CD4-positive, alpha-beta T cell treated with Interleukin-17A for 4 hours (primary cell): ENCODE measurements at regions not wholly inside any gene's neighbourhood (a gene's known extent, or its start where the extent isn't known, plus 50 kb on each side); places are given as distances from the start of the nearest gene placed in this dataset.
"Not testable (repeated sequence)": the region's sequence is repeated elsewhere in the genome, so short reads cannot be mapped to it uniquely, and the experiment has no call there.

Experiments used
- DNase-seq: peaks from one replicate; pipeline ENCODE4 v3.0.0-alpha.2; 2020; ENCODE audit warnings: mixed read lengths

- DNase-seq = no peak
Observed at GRCh38 chr10:30560326-30560725, 69.2 kb downstream of the LYZL2 start.

- no peak for DNase-seq
Observed at GRCh38 chr10:30559180-30559579, 70.4 kb downstream of the LYZL2 start.

- no peak for DNase-seq
Observed at GRCh38 chr10:30558411-30558810, 71.1 kb downstream of the LYZL2 start.

- no peak for DNase-seq
Observed at GRCh38 chr10:30557884-30558283, 71.7 kb downstream of the LYZL2 start.

- DNase-seq = no peak
Observed at GRCh38 chr10:30556189-30556588, 73.4 kb downstream of the LYZL2 start.

GRCh38 chr10:30555465-30555864 is 74.1 kb downstream of the LYZL2 start:
- no peak for DNase-seq

GRCh38 chr10:30554440-30554825 is 75.1 kb downstream of the LYZL2 start:
- DNase-seq = no peak

GRCh38 chr10:30553626-30554439 is 75.7 kb downstream of the LYZL2 start:
- no peak for DNase-seq

GRCh38 chr10:30553018-30553625 is 76.4 kb downstream of the LYZL2 start:
- DNase-seq = no peak

GRCh38 chr10:30550967-30551815 is 78.4 kb downstream of the LYZL2 start:
- no peak for DNase-seq

GRCh38 chr10:30549134-30549687 is 80.3 kb downstream of the LYZL2 start:
- DNase-seq = not testable (repeated sequence)

GRCh38 chr10:30546511-30546910 is 83.0 kb downstream of the LYZL2 start:
- no peak for DNase-seq

GRCh38 chr10:30542895-30543288 is 86.7 kb downstream of the LYZL2 start:
- DNase-seq = no peak

- DNase-seq = no peak
Observed at GRCh38 chr10:30542001-30542894, 87.3 kb downstream of the LYZL2 start.

- no peak for DNase-seq
Observed at GRCh38 chr10:30540276-30540675, 89.3 kb downstream of the LYZL2 start.

- no peak for DNase-seq
Observed at GRCh38 chr10:30538086-30538485, 91.5 kb downstream of the LYZL2 start.

GRCh38 chr10:30537586-30537985 is 92.0 kb downstream of the LYZL2 start:
- DNase-seq = no peak

GRCh38 chr10:30537158-30537557 is 92.4 kb downstream of the LYZL2 start:
- not testable (repeated sequence) for DNase-seq

GRCh38 chr10:30536578-30536977 is 93.0 kb downstream of the LYZL2 start:
- DNase-seq = no peak

- DNase-seq = no peak
Observed at GRCh38 chr10:30535677-30536076, 93.9 kb downstream of the LYZL2 start.

- peak; percentile 79 for DNase-seq
Observed at GRCh38 chr10:30534465-30535144, 94.9 kb downstream of the LYZL2 start.
